ENCODE measurements at regions not wholly inside any gene's neighbourhood (a gene's known extent, or its start where the extent isn't known, plus 50 kb on each side); places are given as distances from the start of the nearest gene placed in this dataset.
A peak's percentile ranks its signal among the peaks of the same experiment; 100 is the strongest.
"Not testable (repeated sequence)": the region's sequence is repeated elsewhere in the genome, so short reads cannot be mapped to it uniquely, and the experiment has no call there.

GRCh38 chr9:109665736-109666135, 114.3 kb upstream of the PALM2AKAP2 start:
- not testable (repeated sequence) for DNase-seq (ENCODE audit: low read depth)

- no peak for DNase-seq (ENCODE audit: low read depth)
These were observed 98.7 kb upstream of the PALM2AKAP2 start for GRCh38 chr9:109681301-109681700.

- no peak for DNase-seq (ENCODE audit: low read depth)
These were observed 97.8 kb upstream of the PALM2AKAP2 start for GRCh38 chr9:109682227-109682626.

- DNase-seq (ENCODE audit: low read depth): peak; percentile 8
These were observed 96.5 kb upstream of the PALM2AKAP2 start for GRCh38 chr9:109683521-109683920.

- DNase-seq (ENCODE audit: low read depth): peak; percentile 15
These were observed 90.3 kb upstream of the PALM2AKAP2 start for GRCh38 chr9:109689701-109690100.

- peak; percentile 15 for DNase-seq (ENCODE audit: low read depth)
These were observed 81.0 kb upstream of the PALM2AKAP2 start for GRCh38 chr9:109699019-109699418.

GRCh38 chr9:109704546-109704945, 75.5 kb upstream of the PALM2AKAP2 start:
- DNase-seq (ENCODE audit: low read depth): no peak

GRCh38 chr9:109705515-109705914, 74.5 kb upstream of the PALM2AKAP2 start:
- DNase-seq (ENCODE audit: low read depth): peak; percentile 73

GRCh38 chr9:109707355-109707754, 72.6 kb upstream of the PALM2AKAP2 start:
- no peak for DNase-seq (ENCODE audit: low read depth)

GRCh38 chr9:109708451-109708945, 71.5 kb upstream of the PALM2AKAP2 start:
- DNase-seq (ENCODE audit: low read depth): peak; percentile 82

GRCh38 chr9:109709866-109710265, 70.1 kb upstream of the PALM2AKAP2 start:
- DNase-seq (ENCODE audit: low read depth): no peak

GRCh38 chr9:109710830-109711229, 69.2 kb upstream of the PALM2AKAP2 start:
- DNase-seq (ENCODE audit: low read depth): no peak

- DNase-seq (ENCODE audit: low read depth): peak; percentile 27
These were observed 64.7 kb upstream of the PALM2AKAP2 start for GRCh38 chr9:109715344-109715743.

- no peak for DNase-seq (ENCODE audit: low read depth)
These were observed 63.4 kb upstream of the PALM2AKAP2 start for GRCh38 chr9:109716631-109717030.

- DNase-seq (ENCODE audit: low read depth): peak; percentile 29
These were observed 62.7 kb upstream of the PALM2AKAP2 start for GRCh38 chr9:109717342-109717741.

GRCh38 chr9:109718861-109719260, 61.1 kb upstream of the PALM2AKAP2 start:
- no peak for DNase-seq (ENCODE audit: low read depth)

- no peak for DNase-seq (ENCODE audit: low read depth)
These were observed 59.0 kb upstream of the PALM2AKAP2 start for GRCh38 chr9:109721001-109721400.

GRCh38 chr9:109722007-109722406, 58.0 kb upstream of the PALM2AKAP2 start:
- no peak for DNase-seq (ENCODE audit: low read depth)

GRCh38 chr9:109723781-109724180, 56.2 kb upstream of the PALM2AKAP2 start:
- DNase-seq (ENCODE audit: low read depth): no peak

GRCh38 chr9:109725460-109725859, 54.5 kb upstream of the PALM2AKAP2 start:
- DNase-seq (ENCODE audit: low read depth): no peak

GRCh38 chr9:109726119-109726518, 53.9 kb upstream of the PALM2AKAP2 start:
- DNase-seq (ENCODE audit: low read depth): no peak

GRCh38 chr9:109728686-109729300, 51.2 kb upstream of the PALM2AKAP2 start:
- DNase-seq (ENCODE audit: low read depth): peak; percentile 70

GRCh38 chr9:109729513-109729912, 50.5 kb upstream of the PALM2AKAP2 start:
- no peak for DNase-seq (ENCODE audit: low read depth)

Data from EH (cell line).